Panc1 (cell line): ENCODE measurements at regions not wholly inside any gene's neighbourhood (a gene's known extent, or its start where the extent isn't known, plus 50 kb on each side); places are given as distances from the start of the nearest gene placed in this dataset.

Experiments used
- ATAC-seq: fragments of 200-7000 bp; cut with Tn5 transposase; 2 replicates; pipeline ENCODE4 v1.9.1; 2020; ENCODE audit warnings: mild to moderate bottlenecking, moderate library complexity
- BruUV-seq: library from RNA; stranded (reverse); fragments of 400-500 nt; replicated peaks from 2 replicates; lab custom pipeline; 2021; lab: Mats Ljungman, UMichigan
- CTCF ChIA-PET: fragments of 300-600 bp; sonication (Branson Sonifier 250); formaldehyde crosslinking; loops from one replicate; lab custom pipeline; 2022; ENCODE audit warnings: antibody characterized with exemption; lab: Charles Lee
- POLR2A ChIA-PET: fragments of 300-600 bp; sonication (Branson Sonifier 250); formaldehyde crosslinking; loops from one replicate; lab custom pipeline; 2022; ENCODE audit warnings: antibody characterized with exemption; lab: Charles Lee
- DNase-seq: peaks from one replicate; pipeline ENCODE4 v3.0.0-alpha.2; 2010; ENCODE audit warnings: low read depth, low spot score
- H3K27ac ChIP-seq: 2 replicates; pipeline ENCODE4 v1.5.1; 2011; ENCODE audit warnings: mild to moderate bottlenecking, low read length, inconsistent platforms
- H3K27me3 ChIP-seq: fragments of 200-500 bp; sonication (Bioruptor generic); 2 replicates; pipeline ENCODE4 v1.6.0; 2014; ENCODE audit warnings: low read length, inconsistent platforms; ENCODE audit not compliant: control insufficient read depth, insufficient read depth
- H3K36me3 ChIP-seq: fragments of 200-500 bp; sonication (Bioruptor generic); 2 replicates; pipeline ENCODE4 v1.5.1; 2014; ENCODE audit warnings: inconsistent platforms, mild to moderate bottlenecking, low read length, moderate library complexity; ENCODE audit not compliant: control insufficient read depth, insufficient read depth
- H3K4me1 ChIP-seq: 2 replicates; pipeline ENCODE4 v1.5.1; 2011; ENCODE audit warnings: inconsistent platforms, mild to moderate bottlenecking, low read length, moderate library complexity; ENCODE audit not compliant: control insufficient read depth, insufficient read depth
- H3K4me3 ChIP-seq, 2 experiments: 2 replicates each; pipeline ENCODE4 v1.5.1; 2011 to 2012; ENCODE audit warnings: low read depth in 2 of 2, low read length in 2 of 2, mild to moderate bottlenecking in 2 of 2, inconsistent platforms in 1 of 2, moderate library complexity in 1 of 2
- H3K9me3 ChIP-seq: fragments of 200-500 bp; sonication (Bioruptor generic); 2 replicates; pipeline ENCODE4 v1.5.1; 2014; ENCODE audit warnings: low read depth, mild to moderate bottlenecking, inconsistent platforms, low read length, moderate library complexity; ENCODE audit not compliant: control insufficient read depth, insufficient read depth
- POLR2AphosphoS5 ChIP-seq: IDR thresholded peaks from 2 replicates; pipeline ENCODE4 v1.6.1; 2012; ENCODE audit warnings: mild to moderate bottlenecking, low read depth, low read length, moderate library complexity
- SIN3A ChIP-seq: IDR thresholded peaks from 2 replicates; pipeline ENCODE4 v1.6.1; 2012; ENCODE audit warnings: low read depth, mild to moderate bottlenecking, low read length, moderate library complexity, borderline replicate concordance; ENCODE audit not compliant: insufficient read depth
- TCF7L2 ChIP-seq: IDR thresholded peaks from 2 replicates; pipeline ENCODE4 v1.6.1; 2011; ENCODE audit warnings: mild to moderate bottlenecking, low read depth, low read length, inconsistent platforms
- in situ Hi-C: cut with HindIII; loops from 2 replicates; pipeline ENCODE4 v1.10.0; 2016; ENCODE audit warnings: low sequenced_read_pairs, low pct_unique_long_range_greater_than_20kb
- intact Hi-C: fragments of 100-400 bp; cut with micrococcal nuclease; formaldehyde crosslinking; loops from one replicate; pipeline ENCODE4 v1.10.0; 2022; ENCODE audit not compliant: unreplicated experiment
- TF ChIP-seq, protein P1 (sequence below): fragments of 450-650 bp; IDR thresholded peaks from 2 replicates; pipeline ENCODE4 v1.5.1; 2017; ENCODE audit warnings: mild to moderate bottlenecking
- TF ChIP-seq, protein P2 (sequence below), 2 experiments: IDR thresholded peaks; 2 replicates each; pipeline ENCODE4 v1.6.1; 2011 to 2012; ENCODE audit warnings: low read depth in 2 of 2, control low read depth in 1 of 2, low read length in 1 of 2, mild to moderate bottlenecking in 1 of 2, moderate library complexity in 1 of 2; ENCODE audit not compliant: insufficient read depth in 1 of 2

- no peak for DNase-seq
- H3K36me3 ChIP-seq = no peaks in the 10 kb centered on the region
- intact Hi-C loops (no loop called here), in situ Hi-C loops (no loop called here)
- no peaks in the 10 kb centered on the region for H3K27me3 ChIP-seq
- no peaks in the 10 kb centered on the region for H3K4me1 ChIP-seq
- H3K9me3 ChIP-seq = peaks cover 4% of the 10 kb centered on the region; the same call in 1 of the 2 replicates
- ATAC-seq = no peak
- ChIA-PET CTCF (no interaction called here), POLR2A (no interaction called here)
- H3K4me3 ChIP-seq = no peak overlapping the region
- BruUV-seq = no TSS peak
- H3K27ac ChIP-seq = no peak overlapping the region
- TF ChIP-seq TCF7L2 = no peak
- TF ChIP-seq, protein P1, sequence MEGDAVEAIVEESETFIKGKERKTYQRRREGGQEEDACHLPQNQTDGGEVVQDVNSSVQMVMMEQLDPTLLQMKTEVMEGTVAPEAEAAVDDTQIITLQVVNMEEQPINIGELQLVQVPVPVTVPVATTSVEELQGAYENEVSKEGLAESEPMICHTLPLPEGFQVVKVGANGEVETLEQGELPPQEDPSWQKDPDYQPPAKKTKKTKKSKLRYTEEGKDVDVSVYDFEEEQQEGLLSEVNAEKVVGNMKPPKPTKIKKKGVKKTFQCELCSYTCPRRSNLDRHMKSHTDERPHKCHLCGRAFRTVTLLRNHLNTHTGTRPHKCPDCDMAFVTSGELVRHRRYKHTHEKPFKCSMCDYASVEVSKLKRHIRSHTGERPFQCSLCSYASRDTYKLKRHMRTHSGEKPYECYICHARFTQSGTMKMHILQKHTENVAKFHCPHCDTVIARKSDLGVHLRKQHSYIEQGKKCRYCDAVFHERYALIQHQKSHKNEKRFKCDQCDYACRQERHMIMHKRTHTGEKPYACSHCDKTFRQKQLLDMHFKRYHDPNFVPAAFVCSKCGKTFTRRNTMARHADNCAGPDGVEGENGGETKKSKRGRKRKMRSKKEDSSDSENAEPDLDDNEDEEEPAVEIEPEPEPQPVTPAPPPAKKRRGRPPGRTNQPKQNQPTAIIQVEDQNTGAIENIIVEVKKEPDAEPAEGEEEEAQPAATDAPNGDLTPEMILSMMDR = no peak
- TF ChIP-seq, protein P2, sequence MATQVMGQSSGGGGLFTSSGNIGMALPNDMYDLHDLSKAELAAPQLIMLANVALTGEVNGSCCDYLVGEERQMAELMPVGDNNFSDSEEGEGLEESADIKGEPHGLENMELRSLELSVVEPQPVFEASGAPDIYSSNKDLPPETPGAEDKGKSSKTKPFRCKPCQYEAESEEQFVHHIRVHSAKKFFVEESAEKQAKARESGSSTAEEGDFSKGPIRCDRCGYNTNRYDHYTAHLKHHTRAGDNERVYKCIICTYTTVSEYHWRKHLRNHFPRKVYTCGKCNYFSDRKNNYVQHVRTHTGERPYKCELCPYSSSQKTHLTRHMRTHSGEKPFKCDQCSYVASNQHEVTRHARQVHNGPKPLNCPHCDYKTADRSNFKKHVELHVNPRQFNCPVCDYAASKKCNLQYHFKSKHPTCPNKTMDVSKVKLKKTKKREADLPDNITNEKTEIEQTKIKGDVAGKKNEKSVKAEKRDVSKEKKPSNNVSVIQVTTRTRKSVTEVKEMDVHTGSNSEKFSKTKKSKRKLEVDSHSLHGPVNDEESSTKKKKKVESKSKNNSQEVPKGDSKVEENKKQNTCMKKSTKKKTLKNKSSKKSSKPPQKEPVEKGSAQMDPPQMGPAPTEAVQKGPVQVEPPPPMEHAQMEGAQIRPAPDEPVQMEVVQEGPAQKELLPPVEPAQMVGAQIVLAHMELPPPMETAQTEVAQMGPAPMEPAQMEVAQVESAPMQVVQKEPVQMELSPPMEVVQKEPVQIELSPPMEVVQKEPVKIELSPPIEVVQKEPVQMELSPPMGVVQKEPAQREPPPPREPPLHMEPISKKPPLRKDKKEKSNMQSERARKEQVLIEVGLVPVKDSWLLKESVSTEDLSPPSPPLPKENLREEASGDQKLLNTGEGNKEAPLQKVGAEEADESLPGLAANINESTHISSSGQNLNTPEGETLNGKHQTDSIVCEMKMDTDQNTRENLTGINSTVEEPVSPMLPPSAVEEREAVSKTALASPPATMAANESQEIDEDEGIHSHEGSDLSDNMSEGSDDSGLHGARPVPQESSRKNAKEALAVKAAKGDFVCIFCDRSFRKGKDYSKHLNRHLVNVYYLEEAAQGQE (IDR thresholded peaks at IDR 0.05; ENCODE audit: insufficient read depth in 1 of 2, low read depth in 2 of 2, low read length in 1 of 2) = no peak
- TF ChIP-seq SIN3A = no peak
- no peak for TF ChIP-seq POLR2AphosphoS5
Observed at GRCh38 chr7:155153676-155154075, 83.6 kb downstream of the HTR5A start.

- CTCF ChIA-PET = no interaction called here
- Histone ChIP-seq H3K36me3 (no peaks in the 10 kb centered on the region), H3K27me3 (no peaks in the 10 kb centered on the region), H3K4me3 (no peak overlapping the region), H3K4me1 (no peaks in the 10 kb centered on the region), H3K9me3 (peaks cover 4% of the 10 kb centered on the region; the same call in 1 of the 2 replicates), H3K27ac (no peak overlapping the region)
- no peak for DNase-seq
- no TSS peak for BruUV-seq
- POLR2A ChIA-PET = no interaction called here
- TF ChIP-seq, protein P2 (IDR thresholded peaks at IDR 0.05; ENCODE audit: insufficient read depth in 1 of 2, low read depth in 2 of 2, low read length in 1 of 2) = no peak
- TF ChIP-seq POLR2AphosphoS5 = no peak
- TF ChIP-seq, protein P1 = no peak
- TF ChIP-seq SIN3A = no peak
- no peak for TF ChIP-seq TCF7L2
- intact Hi-C loops = no loop called here
- in situ Hi-C loops = no loop called here
- ATAC-seq = no peak
Observed at GRCh38 chr7:155154586-155154985, 84.5 kb downstream of the HTR5A start.
